Left ventricle myocardium inferior (tissue), 1 donor: ENCODE measurements at regions not wholly inside any gene's neighbourhood (a gene's known extent, or its start where the extent isn't known, plus 50 kb on each side); places are given as distances from the start of the nearest gene placed in this dataset.

Experiments
- DNase-seq: peaks from one replicate; pipeline ENCODE4 v3.0.0-alpha.2; 2020
- H3K27ac ChIP-seq: fragments of 200-600 bp; replicated peaks from 2 replicates; pipeline ENCODE4 v1.8.0; 2021
- H3K27me3 ChIP-seq: fragments of 200-600 bp; 2 replicates; pipeline ENCODE4 v1.8.0; 2021; ENCODE audit warnings: low read depth
- H3K36me3 ChIP-seq: fragments of 200-600 bp; 2 replicates; pipeline ENCODE4 v1.8.0; 2021
- H3K4me1 ChIP-seq: fragments of 200-600 bp; 2 replicates; pipeline ENCODE4 v1.8.0; 2021
- H3K4me3 ChIP-seq: fragments of 200-600 bp; 2 replicates; pipeline ENCODE4 v1.8.0; 2021; ENCODE audit warnings: mild to moderate bottlenecking, moderate library complexity
- H3K9me3 ChIP-seq: fragments of 200-600 bp; replicated peaks from 2 replicates; pipeline ENCODE4 v1.8.0; 2021
- intact Hi-C: fragments of 100-400 bp; cut with micrococcal nuclease; formaldehyde crosslinking; loops from one replicate; pipeline ENCODE4 v1.11.0; 2022
- TF ChIP-seq, protein P1 (sequence below): fragments of 200-600 bp; IDR thresholded peaks from 2 replicates; pipeline ENCODE4 v1.8.0; 2021; ENCODE audit warnings: antibody characterized with exemption, mild to moderate bottlenecking, borderline replicate concordance
- donor health status: DM: no; HTN: yes; CAD: no; lungs with severe emphysema.

DNA sequence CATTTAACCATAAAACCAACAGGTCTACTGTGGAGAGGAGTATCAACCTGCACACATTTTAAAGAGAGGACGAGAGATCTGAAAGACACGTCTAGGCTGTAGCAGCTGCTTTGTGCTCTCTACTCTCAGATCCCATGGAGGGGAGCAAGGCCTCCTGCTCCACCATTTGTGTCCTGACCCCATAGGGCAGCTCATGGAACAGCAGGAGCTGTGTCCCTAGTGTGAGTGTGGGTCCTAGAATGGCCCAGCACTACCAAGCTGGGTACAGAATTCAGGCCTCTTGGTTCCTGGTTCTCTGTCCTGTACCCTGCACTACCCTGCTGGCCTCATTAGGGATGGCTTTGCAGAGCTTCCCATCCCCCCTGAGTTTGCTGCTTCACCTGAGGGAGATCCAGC is 76.5 kb downstream of the DHCR7 start:
- H3K4me3 ChIP-seq = no peak overlapping the region
- no peaks in the 10 kb centered on the region for H3K9me3 ChIP-seq
- no peak for DNase-seq
- no peak overlapping the region for H3K27ac ChIP-seq
- intact Hi-C loops = no loop called here
- TF ChIP-seq, protein P1, sequence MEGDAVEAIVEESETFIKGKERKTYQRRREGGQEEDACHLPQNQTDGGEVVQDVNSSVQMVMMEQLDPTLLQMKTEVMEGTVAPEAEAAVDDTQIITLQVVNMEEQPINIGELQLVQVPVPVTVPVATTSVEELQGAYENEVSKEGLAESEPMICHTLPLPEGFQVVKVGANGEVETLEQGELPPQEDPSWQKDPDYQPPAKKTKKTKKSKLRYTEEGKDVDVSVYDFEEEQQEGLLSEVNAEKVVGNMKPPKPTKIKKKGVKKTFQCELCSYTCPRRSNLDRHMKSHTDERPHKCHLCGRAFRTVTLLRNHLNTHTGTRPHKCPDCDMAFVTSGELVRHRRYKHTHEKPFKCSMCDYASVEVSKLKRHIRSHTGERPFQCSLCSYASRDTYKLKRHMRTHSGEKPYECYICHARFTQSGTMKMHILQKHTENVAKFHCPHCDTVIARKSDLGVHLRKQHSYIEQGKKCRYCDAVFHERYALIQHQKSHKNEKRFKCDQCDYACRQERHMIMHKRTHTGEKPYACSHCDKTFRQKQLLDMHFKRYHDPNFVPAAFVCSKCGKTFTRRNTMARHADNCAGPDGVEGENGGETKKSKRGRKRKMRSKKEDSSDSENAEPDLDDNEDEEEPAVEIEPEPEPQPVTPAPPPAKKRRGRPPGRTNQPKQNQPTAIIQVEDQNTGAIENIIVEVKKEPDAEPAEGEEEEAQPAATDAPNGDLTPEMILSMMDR = no peak
- no peaks in the 10 kb centered on the region for H3K4me1 ChIP-seq
- no peaks in the 10 kb centered on the region for H3K36me3 ChIP-seq
- H3K27me3 ChIP-seq = peaks cover 63% of the 10 kb centered on the region

DNA sequence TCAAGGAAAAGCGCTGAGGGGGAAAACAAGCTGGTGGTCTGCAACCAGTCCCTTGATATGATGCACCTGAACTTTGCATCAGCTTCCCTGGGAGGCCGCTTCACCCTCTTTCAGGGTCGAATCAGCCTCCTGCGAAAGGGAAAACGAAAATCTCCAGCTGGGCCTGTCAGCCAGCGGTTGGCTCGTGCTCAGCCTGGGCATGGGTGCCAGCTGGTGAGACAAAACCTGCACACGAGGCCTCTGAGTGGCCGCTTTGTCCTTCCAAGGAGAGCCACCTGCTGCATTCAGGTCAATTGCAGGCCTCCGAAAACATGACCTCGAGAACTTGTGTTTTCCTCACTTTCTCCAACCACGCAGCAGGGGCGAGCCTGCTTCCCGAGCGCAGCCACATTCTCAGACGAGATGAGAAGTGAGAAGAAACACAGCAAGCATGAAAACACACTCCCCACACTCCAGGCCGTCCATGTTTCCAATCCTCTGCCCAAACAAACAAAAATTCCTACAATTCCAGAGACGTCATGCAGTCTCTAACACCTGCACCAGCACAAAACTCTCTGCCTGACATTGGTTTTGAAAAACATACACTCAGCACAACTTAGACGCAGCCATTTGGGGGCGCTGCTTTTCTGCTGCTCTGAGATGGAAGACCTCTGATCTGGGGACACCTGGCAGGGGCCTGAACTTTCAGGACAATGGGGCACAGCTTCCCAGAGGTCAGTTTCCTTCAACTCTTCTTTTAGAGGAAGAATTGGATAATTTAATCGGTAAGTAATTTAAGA is 77.1 kb downstream of the DHCR7 start:
- intact Hi-C loops = no loop called here
- Histone ChIP-seq H3K4me1 (no peaks in the 10 kb centered on the region), H3K36me3 (no peaks in the 10 kb centered on the region), H3K27ac (no peak overlapping the region), H3K27me3 (peaks cover 57% of the 10 kb centered on the region), H3K9me3 (no peaks in the 10 kb centered on the region), H3K4me3 (no peak overlapping the region)
- TF ChIP-seq, protein P1 = no peak
- DNase-seq = no peak

DNA sequence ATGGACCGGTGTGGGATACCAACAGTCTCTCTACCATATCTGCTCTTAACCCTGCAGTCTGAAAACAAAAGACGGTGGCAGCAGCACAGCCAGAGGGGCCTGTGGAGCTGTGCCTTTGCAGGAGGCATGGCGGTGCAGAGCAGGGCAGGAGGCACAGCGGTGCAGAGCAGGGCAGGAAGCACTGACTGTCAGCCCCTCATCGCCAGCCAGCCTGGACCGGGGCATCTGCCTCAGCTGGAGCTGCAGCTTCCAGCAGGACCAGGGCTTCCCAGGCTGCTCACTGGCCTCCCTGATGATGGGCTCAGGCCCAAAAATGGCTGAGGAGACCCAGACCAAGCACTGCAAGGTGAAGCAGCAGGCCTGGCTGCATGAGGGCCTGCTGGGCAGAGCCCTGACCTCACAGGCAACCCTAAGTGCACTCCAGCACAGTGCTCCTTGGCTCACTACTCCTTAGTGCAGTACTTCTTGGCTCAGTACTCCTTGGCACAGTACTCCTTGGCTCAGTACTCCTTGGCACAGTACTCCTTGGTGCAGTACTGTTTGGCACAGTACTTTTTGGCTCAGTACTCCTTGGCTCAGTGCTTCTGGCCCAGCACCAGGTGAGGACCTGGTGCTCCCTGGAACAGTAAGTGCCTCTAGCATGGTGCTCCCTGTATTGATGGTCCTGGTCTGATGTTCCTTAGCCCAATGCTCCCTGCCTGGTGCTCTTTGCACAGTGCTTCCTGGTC is 78.0 kb downstream of the DHCR7 start:
- H3K4me1 ChIP-seq = no peaks in the 10 kb centered on the region
- no peak overlapping the region for H3K4me3 ChIP-seq
- TF ChIP-seq, protein P1 = no peak
- H3K9me3 ChIP-seq = no peaks in the 10 kb centered on the region
- intact Hi-C loops = no loop called here
- peaks cover 48% of the 10 kb centered on the region for H3K27me3 ChIP-seq
- no peak for DNase-seq
- no peak overlapping the region for H3K27ac ChIP-seq
- H3K36me3 ChIP-seq = no peaks in the 10 kb centered on the region

DNA sequence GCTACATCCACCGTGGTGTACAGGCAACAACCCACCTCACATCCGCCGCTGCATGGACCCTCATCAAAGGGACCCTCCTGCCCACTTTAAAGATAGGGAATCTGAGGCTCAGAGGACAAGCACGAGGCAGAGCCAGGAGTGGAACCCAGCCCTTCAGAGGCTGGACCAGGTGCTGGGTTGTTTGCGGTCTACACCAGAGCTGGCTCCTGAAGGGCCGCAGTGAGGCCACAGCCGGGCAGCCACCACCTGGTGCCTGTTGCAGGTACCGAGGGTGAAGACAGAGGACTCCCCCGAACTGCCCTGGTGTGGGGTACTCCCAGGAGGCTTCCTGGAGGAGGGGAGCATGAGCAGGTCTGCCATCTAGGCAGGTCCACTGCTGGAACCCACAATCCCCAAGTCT is 78.8 kb downstream of the DHCR7 start:
- peaks cover 41% of the 10 kb centered on the region for H3K27me3 ChIP-seq
- H3K4me1 ChIP-seq = no peaks in the 10 kb centered on the region
- intact Hi-C loops = no loop called here
- no peak overlapping the region for H3K27ac ChIP-seq
- no peak for DNase-seq
- TF ChIP-seq, protein P1 = no peak
- no peaks in the 10 kb centered on the region for H3K9me3 ChIP-seq
- no peak overlapping the region for H3K4me3 ChIP-seq
- H3K36me3 ChIP-seq = no peaks in the 10 kb centered on the region

DNA sequence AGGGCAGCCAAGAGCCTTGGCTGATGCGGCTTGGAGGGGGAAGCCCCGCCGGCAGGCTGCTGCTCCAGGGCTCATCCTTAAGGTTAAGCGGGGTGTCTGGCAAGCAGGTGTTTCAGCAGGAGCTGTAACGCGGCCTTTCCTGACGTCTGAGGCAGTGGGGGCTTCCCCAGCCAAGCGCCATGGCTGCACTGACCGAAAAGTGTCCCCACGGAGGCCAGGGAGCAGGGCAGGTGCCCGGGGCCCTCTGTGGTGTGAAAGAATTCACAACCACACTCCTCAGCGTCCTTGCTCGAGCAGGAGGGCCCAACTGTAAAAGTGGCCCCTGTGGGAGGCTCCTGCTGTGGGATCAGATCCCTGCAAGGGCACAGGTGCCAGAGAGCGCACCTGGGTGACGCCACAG is 79.2 kb downstream of the DHCR7 start:
- intact Hi-C loops = no loop called here
- no peaks in the 10 kb centered on the region for H3K36me3 ChIP-seq
- no peaks in the 10 kb centered on the region for H3K9me3 ChIP-seq
- no peaks in the 10 kb centered on the region for H3K4me1 ChIP-seq
- peaks cover 37% of the 10 kb centered on the region for H3K27me3 ChIP-seq
- TF ChIP-seq, protein P1 = no peak
- DNase-seq = no peak
- H3K4me3 ChIP-seq = no peak overlapping the region
- H3K27ac ChIP-seq = no peak overlapping the region
